ENCODE measurements at regions not wholly inside any gene's neighbourhood (a gene's known extent, or its start where the extent isn't known, plus 50 kb on each side); places are given as distances from the start of the nearest gene placed in this dataset.

DNA sequence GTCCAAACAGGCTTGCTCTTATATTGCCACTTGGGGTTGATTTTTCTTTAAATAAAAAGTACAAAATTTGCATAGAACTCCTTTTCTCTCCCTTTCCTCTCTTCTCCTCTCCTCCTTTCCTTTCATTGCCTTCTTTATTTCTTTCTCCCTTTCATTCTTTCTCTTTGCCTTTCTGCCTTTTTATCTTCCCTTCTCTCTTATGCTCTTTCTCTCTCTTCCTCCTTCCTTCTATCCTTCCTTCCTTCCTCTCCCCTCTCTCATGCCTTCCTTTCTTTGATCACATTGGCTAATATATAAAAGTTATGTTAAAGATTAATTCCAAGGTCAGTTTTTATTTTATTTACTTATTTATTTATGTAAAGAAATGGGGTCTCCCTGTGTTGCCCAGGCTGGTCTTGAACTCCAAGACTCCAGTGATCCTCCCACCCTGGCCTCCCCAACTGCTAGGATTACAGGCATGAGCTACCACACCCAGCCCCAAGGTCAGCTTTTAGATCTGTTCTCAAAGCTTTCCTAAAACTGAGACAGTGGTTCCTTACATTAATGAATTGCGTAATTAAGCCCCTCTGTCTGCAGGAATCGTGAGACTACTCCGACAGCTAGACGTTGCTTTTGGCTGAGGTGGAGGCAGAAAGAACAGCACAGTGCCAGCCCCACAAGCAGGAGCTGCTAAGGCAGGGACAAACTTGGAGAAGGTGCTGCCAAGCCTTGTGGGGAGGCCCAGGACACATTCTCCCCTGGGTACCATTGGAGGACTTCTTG, 361.9 kb downstream of the SIPA1L2 start:
- intact Hi-C loops (cut with DNase I; ENCODE audit: low total_unique reads) = no loop called here
- no peak for TF ChIP-seq CTCF (IDR thresholded peaks at IDR 0.05)
- H3K4me1 ChIP-seq = no peaks in the 10 kb centered on the region
- H3K27ac ChIP-seq = no peak overlapping the region
- H3K4me3 ChIP-seq = no peak overlapping the region
- no peaks in the 10 kb centered on the region for H3K9me3 ChIP-seq
- H3K36me3 ChIP-seq = no peaks in the 10 kb centered on the region
- no peak for DNase-seq
- H3K27me3 ChIP-seq = no peaks in the 10 kb centered on the region

DNA sequence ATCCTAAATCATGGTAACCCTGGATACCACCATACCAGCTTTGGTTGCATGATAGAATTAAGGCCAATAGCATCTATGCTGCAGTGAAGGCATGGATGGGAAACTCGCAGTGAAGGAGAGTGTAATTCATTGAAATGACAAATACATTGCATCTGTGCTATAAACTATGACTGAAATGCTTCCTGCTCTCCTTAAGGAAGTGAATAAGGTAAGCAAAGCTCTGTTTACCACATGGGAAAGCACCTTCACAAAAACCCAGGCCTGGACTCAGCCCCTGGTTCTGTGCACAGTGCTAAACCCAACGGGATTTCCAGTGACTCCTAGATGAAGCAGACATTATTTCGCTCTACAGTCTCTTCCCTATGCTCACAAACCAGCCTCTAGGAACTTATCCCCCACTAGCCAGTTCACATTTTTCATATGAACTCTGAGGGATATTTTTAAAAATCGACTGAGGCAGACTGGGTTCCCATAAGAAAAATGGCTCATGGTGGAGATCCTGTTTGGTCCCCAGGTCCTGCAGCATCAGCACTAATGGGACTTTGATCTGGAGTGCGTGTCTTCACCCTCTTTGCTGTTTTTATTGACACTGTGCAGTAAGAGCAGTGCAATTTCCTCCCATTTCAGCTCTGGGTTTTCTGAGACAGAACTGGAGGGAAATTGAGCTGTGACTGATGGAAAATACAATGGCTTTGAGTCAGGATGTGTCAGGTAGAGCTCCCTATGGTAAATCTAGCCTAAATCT, 362.7 kb downstream of the SIPA1L2 start:
- DNase-seq = no peak
- no peak for TF ChIP-seq CTCF (IDR thresholded peaks at IDR 0.05)
- H3K4me1 ChIP-seq = no peaks in the 10 kb centered on the region
- H3K4me3 ChIP-seq = no peak overlapping the region
- H3K27me3 ChIP-seq = no peaks in the 10 kb centered on the region
- no peaks in the 10 kb centered on the region for H3K9me3 ChIP-seq
- intact Hi-C loops (cut with DNase I; ENCODE audit: low total_unique reads) = no loop called here
- no peaks in the 10 kb centered on the region for H3K36me3 ChIP-seq
- H3K27ac ChIP-seq = no peak overlapping the region

DNA sequence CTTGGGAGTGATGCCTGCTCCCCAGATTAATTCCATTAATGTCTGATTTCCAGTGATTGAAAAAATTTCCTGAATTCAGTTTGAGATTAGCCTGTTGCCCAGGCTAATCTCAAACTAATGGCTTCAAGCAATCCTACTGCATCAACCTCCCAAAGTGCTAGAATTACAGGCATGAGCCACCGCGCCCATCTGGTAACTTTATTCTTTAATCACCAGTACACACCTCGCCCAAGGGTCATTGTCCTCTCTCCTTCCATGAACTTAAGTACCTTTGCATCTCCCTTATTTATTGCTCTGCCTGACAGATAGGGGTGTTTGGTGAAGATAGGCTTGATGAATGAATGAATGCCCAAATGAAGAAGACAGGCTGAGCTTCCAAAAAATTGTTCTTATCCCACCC, 366.5 kb downstream of the SIPA1L2 start:
- no peaks in the 10 kb centered on the region for H3K36me3 ChIP-seq
- no peaks in the 10 kb centered on the region for H3K4me1 ChIP-seq
- DNase-seq = no peak
- no peak for TF ChIP-seq CTCF (IDR thresholded peaks at IDR 0.05)
- intact Hi-C loops (cut with DNase I; ENCODE audit: low total_unique reads) = no loop called here
- peaks cover 0 to 8% of the 10 kb centered on the region in 2 donors for H3K27me3 ChIP-seq
- no peaks in the 10 kb centered on the region for H3K9me3 ChIP-seq
- no peak overlapping the region for H3K27ac ChIP-seq
- no peak overlapping the region for H3K4me3 ChIP-seq

GRCh38 chr1:232262991-232263390, 366.9 kb downstream of the SIPA1L2 start:
- H3K4me1 ChIP-seq = no peaks in the 10 kb centered on the region
- no peak overlapping the region for H3K4me3 ChIP-seq
- H3K36me3 ChIP-seq = no peaks in the 10 kb centered on the region
- no peak overlapping the region for H3K27ac ChIP-seq
- no peak for DNase-seq
- H3K27me3 ChIP-seq = peaks cover 0 to 8% of the 10 kb centered on the region in 2 donors
- intact Hi-C loops (cut with DNase I; ENCODE audit: low total_unique reads) = no loop called here
- TF ChIP-seq CTCF (IDR thresholded peaks at IDR 0.05) = no peak
- H3K9me3 ChIP-seq = no peaks in the 10 kb centered on the region

DNA sequence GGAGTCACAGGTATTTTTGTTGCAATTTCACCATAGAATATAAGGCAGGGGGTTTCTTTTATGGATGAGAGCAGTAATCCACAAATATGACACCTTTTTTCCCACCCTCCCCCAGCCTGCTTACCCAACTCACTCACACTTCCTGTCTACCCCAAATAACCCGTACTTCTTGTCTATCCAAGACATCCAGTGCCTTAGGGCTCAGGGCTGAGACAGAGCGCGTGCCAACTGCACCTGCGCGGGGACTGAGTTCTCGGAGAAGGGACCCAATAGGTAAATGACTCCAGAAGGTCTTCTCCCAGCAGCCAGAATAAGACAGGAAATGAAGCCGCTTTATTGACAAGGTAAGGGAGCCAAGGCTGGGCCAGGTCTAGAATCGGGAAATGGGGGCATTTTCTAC, 369.1 kb downstream of the SIPA1L2 start:
- no peak overlapping the region for H3K4me3 ChIP-seq
- DNase-seq = no peak

More for the DNA sequence above, 369.1 kb downstream of the SIPA1L2 start:
- intact Hi-C loops (cut with DNase I; ENCODE audit: low total_unique reads) = no loop called here
- no peaks in the 10 kb centered on the region for H3K4me1 ChIP-seq
- H3K36me3 ChIP-seq = no peaks in the 10 kb centered on the region
- no peak for TF ChIP-seq CTCF (IDR thresholded peaks at IDR 0.05)
- H3K9me3 ChIP-seq = no peaks in the 10 kb centered on the region
- no peak overlapping the region for H3K27ac ChIP-seq
- H3K27me3 ChIP-seq = peaks cover 0 to 8% of the 10 kb centered on the region in 2 donors

Measured in tibial artery (tissue), 4 donors.